Endothelial cell of umbilical vein (primary cell): ENCODE measurements at regions not wholly inside any gene's neighbourhood (a gene's known extent, or its start where the extent isn't known, plus 50 kb on each side); places are given as distances from the start of the nearest gene placed in this dataset.

Source experiments
- BruUV-seq: library from RNA; stranded (reverse); fragments of 400-500 nt; replicated peaks from 2 replicates; lab custom pipeline; 2021; lab: Mats Ljungman, UMichigan
- CTCF ChIA-PET: fragments of 300-600, 350-600 bp; sonication (Branson Sonifier 250); formaldehyde crosslinking; loops from one replicate; lab custom pipeline; 2021; ENCODE audit warnings: antibody characterized with exemption, inconsistent platforms; lab: Charles Lee
- POLR2A ChIA-PET: fragments of 300-600, 350-600 bp; sonication (Branson Sonifier 250); formaldehyde crosslinking; loops from one replicate; lab custom pipeline; 2021; ENCODE audit warnings: antibody characterized with exemption, inconsistent platforms; lab: Charles Lee
- DNase-seq: peaks from one replicate; pipeline ENCODE4 v3.0.0-alpha.2; 2011; ENCODE audit warnings: low read depth, low spot score
- FAIRE-seq: peaks from 2 replicates; lab custom pipeline; 2011; peaks lifted over from hg19 to GRCh38; lab: Jason Lieb, UNC
- H2AFZ ChIP-seq: 2 replicates; pipeline ENCODE4 v1.6.0; 2012; ENCODE audit warnings: low read depth, low read length, control low read depth, inconsistent platforms
- H3K27ac ChIP-seq: 2 replicates; pipeline ENCODE4 v1.5.1; 2011; ENCODE audit warnings: low read depth, mild to moderate bottlenecking, control low read depth, low read length, moderate library complexity; ENCODE audit not compliant: insufficient read depth
- H3K27me3 ChIP-seq, 2 experiments: 2 replicates each; pipeline versions ENCODE4 v1.6.0 to v1.6.1; 2011; ENCODE audit warnings: low read length in 2 of 2, mixed read lengths in 1 of 2; ENCODE audit not compliant: control insufficient read depth in 2 of 2, insufficient read depth in 2 of 2
- H3K36me3 ChIP-seq, 2 experiments: 2 replicates in 1 of 2; 3 replicates in 1 of 2; pipeline ENCODE4 v1.5.1; 2011; ENCODE audit warnings: low read length in 2 of 2, mild to moderate bottlenecking in 1 of 2, moderate library complexity in 1 of 2; ENCODE audit not compliant: control insufficient read depth in 2 of 2, insufficient read depth in 2 of 2; ENCODE audit errors: extremely low read depth in 1 of 2
- H3K4me1 ChIP-seq: 3 replicates; pipeline ENCODE4 v1.5.1; 2011; ENCODE audit warnings: mild to moderate bottlenecking, low read length; ENCODE audit not compliant: control insufficient read depth, insufficient read depth; ENCODE audit errors: extremely low read depth
- H3K4me2 ChIP-seq: 2 replicates; pipeline ENCODE4 v1.6.1; 2011; ENCODE audit warnings: low read length, control low read depth, mixed read lengths; ENCODE audit not compliant: insufficient read depth
- H3K4me3 ChIP-seq, 3 experiments: fragments of 200-600 bp in 1 of 3; sonication (generic), shearing (Covaris generic) in 1 of 3; replicated peaks in 1 of 3; 2 replicates each; pipeline ENCODE4 v1.5.1; 2011 to 2016; ENCODE audit warnings: control low read depth in 3 of 3, low read length in 3 of 3, mild to moderate bottlenecking in 2 of 3, inconsistent platforms in 1 of 3, low read depth in 1 of 3, moderate library complexity in 1 of 3; ENCODE audit not compliant: insufficient read depth in 1 of 3
- H3K79me2 ChIP-seq: 2 replicates; pipeline ENCODE4 v1.6.0; 2012; ENCODE audit warnings: low read length, inconsistent platforms; ENCODE audit not compliant: control insufficient read depth, insufficient read depth
- H3K9ac ChIP-seq: replicated peaks from 2 replicates; pipeline ENCODE3; 2011; ENCODE audit warnings: low read length, control low read depth; ENCODE audit not compliant: insufficient read depth; ENCODE audit errors: extremely low read depth
- H3K9me1 ChIP-seq: replicated peaks from 3 replicates; pipeline ENCODE4 v1.6.0; 2011; ENCODE audit warnings: mild to moderate bottlenecking, low read length; ENCODE audit not compliant: control insufficient read depth, insufficient read depth; ENCODE audit errors: extremely low read depth
- H3K9me3 ChIP-seq: replicated peaks from 2 replicates; pipeline ENCODE4 v1.5.1; 2012; ENCODE audit warnings: low read length, inconsistent platforms; ENCODE audit not compliant: control insufficient read depth, insufficient read depth
- H4K20me1 ChIP-seq: replicated peaks from 2 replicates; pipeline ENCODE3; 2011; ENCODE audit warnings: mild to moderate bottlenecking, low read length; ENCODE audit not compliant: control insufficient read depth, insufficient read depth; ENCODE audit errors: extremely low read depth
- EZH2 ChIP-seq: IDR thresholded peaks from 2 replicates; pipeline ENCODE4 v1.6.1; 2012; ENCODE audit warnings: borderline replicate concordance, low read depth, mild to moderate bottlenecking, moderate library complexity, low read length, inconsistent platforms; ENCODE audit not compliant: severe bottlenecking
- FOS ChIP-seq: IDR thresholded peaks from 2 replicates; pipeline ENCODE4 v1.6.1; 2011; ENCODE audit warnings: mild to moderate bottlenecking, low read length, moderate library complexity, borderline replicate concordance; ENCODE audit not compliant: insufficient read depth
- GATA2 ChIP-seq: IDR thresholded peaks from 2 replicates; pipeline ENCODE4 v1.7.0; 2011; ENCODE audit warnings: low read depth, mild to moderate bottlenecking, moderate library complexity, mixed read lengths, low read length; ENCODE audit not compliant: insufficient read length, insufficient read depth
- JUN ChIP-seq: IDR thresholded peaks from 2 replicates; pipeline ENCODE4 v1.6.1; 2011; ENCODE audit warnings: borderline replicate concordance, low read depth; ENCODE audit not compliant: insufficient read length, insufficient read depth
- MYC ChIP-seq: IDR thresholded peaks from one replicate; pipeline ENCODE4 v1.6.1; 2011; ENCODE audit warnings: mild to moderate bottlenecking, low read depth, low read length
- POLR2A ChIP-seq: IDR thresholded peaks from 2 replicates; pipeline ENCODE4 v1.6.1; 2012; ENCODE audit warnings: low read depth, mild to moderate bottlenecking, control low read depth, low read length
- POLR2AphosphoS5 ChIP-seq: IDR thresholded peaks from 2 replicates; pipeline ENCODE4 v1.6.1; 2012; ENCODE audit warnings: low read depth, mild to moderate bottlenecking, control low read depth, low read length, moderate library complexity; ENCODE audit not compliant: insufficient read depth
- dilution Hi-C: fragments of 300-500 bp; cut with MboI; formaldehyde crosslinking; loops from one replicate; pipeline ENCODE4 v1.15.0; 2019; ENCODE audit warnings: low sequenced_read_pairs; ENCODE audit not compliant: extremely low pct_ligation_motif_present
- intact Hi-C: fragments of 100-400 bp; cut with micrococcal nuclease; formaldehyde crosslinking; loops from one replicate; pipeline ENCODE4 v1.10.0; 2022
- TF ChIP-seq, protein P1 (sequence below): IDR thresholded peaks from 2 replicates; pipeline ENCODE4 v1.6.1; 2011; ENCODE audit not compliant: insufficient read depth, insufficient read length
- TF ChIP-seq, protein P2 (sequence below), 2 donors: IDR thresholded peaks; 1 replicate in 1 of 2; 2 replicates in 1 of 2; pipeline ENCODE4 v1.5.1; 2011; ENCODE audit warnings: low read length in 2 of 2, mild to moderate bottlenecking in 2 of 2, moderate library complexity in 2 of 2, control low read depth in 1 of 2, inconsistent platforms in 1 of 2, low read depth in 1 of 2; ENCODE audit not compliant: insufficient read depth in 1 of 2; ENCODE audit errors: extremely low read depth in 1 of 2

DNA sequence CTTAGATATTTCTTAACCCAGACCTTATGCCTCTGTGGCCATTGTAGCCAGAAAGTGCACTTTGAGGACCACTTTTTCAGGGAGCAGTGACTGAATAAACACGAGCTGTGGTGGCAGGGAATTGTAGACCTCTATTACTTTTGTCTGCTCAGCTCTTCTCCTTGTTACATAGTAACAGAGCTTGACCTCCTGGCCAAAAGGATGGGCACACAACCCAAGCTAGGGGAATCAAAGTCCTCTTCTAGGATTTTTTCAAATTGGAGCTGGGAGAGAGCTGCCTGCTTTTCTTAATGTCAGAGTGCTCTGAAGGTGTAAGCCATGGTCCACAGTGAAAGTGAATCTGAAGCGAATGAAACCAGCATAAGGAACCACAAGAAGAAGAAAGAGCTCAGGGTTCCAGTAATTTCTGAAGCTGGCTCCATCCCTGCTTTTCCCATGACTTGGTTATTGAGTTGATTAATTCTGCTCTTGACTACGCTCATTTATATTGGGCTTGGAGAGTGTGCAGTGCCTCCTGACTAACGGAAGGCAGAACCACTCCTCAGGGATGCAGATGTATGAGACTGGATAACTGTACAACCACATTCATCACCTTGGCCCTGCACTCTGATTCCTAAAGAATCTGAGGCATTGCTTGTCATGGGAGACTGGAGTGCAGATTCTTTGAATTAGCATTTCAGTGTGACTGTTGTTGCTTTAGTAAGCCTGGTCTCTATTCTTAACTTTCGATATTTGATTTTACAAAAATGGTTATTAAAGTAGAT is 60.9 kb downstream of the TLNRD1 start:
- Histone ChIP-seq H3K27me3 (no peaks in the 10 kb centered on the region), H3K9ac (no peak overlapping the region), H4K20me1 (no peaks in the 10 kb centered on the region), H2AFZ (no peak overlapping the region), H3K9me3 (no peaks in the 10 kb centered on the region), H3K27ac (no peak overlapping the region), H3K4me2 (no peak overlapping the region), H3K36me3 (no peaks in the 10 kb centered on the region), H3K4me1 (no peaks in the 10 kb centered on the region), H3K9me1 (no peaks in the 10 kb centered on the region), H3K79me2 (no peaks in the 10 kb centered on the region), H3K4me3 (no peak overlapping the region)
- TF ChIP-seq POLR2A: no peak
- no peak for TF ChIP-seq GATA2
- TF ChIP-seq, protein P1, sequence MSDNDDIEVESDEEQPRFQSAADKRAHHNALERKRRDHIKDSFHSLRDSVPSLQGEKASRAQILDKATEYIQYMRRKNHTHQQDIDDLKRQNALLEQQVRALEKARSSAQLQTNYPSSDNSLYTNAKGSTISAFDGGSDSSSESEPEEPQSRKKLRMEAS: no peak
- no peak for TF ChIP-seq EZH2
- no peak for TF ChIP-seq MYC
- TF ChIP-seq, protein P2, sequence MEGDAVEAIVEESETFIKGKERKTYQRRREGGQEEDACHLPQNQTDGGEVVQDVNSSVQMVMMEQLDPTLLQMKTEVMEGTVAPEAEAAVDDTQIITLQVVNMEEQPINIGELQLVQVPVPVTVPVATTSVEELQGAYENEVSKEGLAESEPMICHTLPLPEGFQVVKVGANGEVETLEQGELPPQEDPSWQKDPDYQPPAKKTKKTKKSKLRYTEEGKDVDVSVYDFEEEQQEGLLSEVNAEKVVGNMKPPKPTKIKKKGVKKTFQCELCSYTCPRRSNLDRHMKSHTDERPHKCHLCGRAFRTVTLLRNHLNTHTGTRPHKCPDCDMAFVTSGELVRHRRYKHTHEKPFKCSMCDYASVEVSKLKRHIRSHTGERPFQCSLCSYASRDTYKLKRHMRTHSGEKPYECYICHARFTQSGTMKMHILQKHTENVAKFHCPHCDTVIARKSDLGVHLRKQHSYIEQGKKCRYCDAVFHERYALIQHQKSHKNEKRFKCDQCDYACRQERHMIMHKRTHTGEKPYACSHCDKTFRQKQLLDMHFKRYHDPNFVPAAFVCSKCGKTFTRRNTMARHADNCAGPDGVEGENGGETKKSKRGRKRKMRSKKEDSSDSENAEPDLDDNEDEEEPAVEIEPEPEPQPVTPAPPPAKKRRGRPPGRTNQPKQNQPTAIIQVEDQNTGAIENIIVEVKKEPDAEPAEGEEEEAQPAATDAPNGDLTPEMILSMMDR (IDR thresholded peaks at IDR 0.05; ENCODE audit: extremely low read depth in 1 of 2, insufficient read depth in 1 of 2, low read depth in 1 of 2, low read length in 2 of 2): no peak
- TF ChIP-seq POLR2AphosphoS5: no peak
- TF ChIP-seq FOS: no peak
- TF ChIP-seq JUN: no peak
- dilution Hi-C loops (no loop called here), intact Hi-C loops (no loop called here)
- no peak for FAIRE-seq
- no TSS peak for BruUV-seq
- ChIA-PET POLR2A (interaction anchor here (0.5 kb wide), 1 partner anchor 58 kb away, joined by 4 read pairs; no protein-coding TSS in a partner anchor), CTCF (interaction anchor here (1.0 to 1.3 kb wide), 3 partner anchors 8 to 13 kb away, joined by 4 to 7 read pairs (median 4); no protein-coding TSS in a partner anchor)
- no peak for DNase-seq
